ENCODE measurements at regions not wholly inside any gene's neighbourhood (a gene's known extent, or its start where the extent isn't known, plus 50 kb on each side); places are given as distances from the start of the nearest gene placed in this dataset.
"Not testable (repeated sequence)": the region's sequence is repeated elsewhere in the genome, so short reads cannot be mapped to it uniquely, and the experiment has no call there.

GRCh38 chr12:25690996-25691864 is 138.1 kb upstream of the LMNTD1 start:
- H3K4me3 Mint-ChIP-seq, result no peak overlapping the region
- no peaks in the 10 kb centered on the region for H3K27me3 Mint-ChIP-seq (ENCODE audit: low read depth)
- no peak overlapping the region for H3K27ac Mint-ChIP-seq
- H3K4me1 Mint-ChIP-seq (ENCODE audit: low read depth), result no peaks in the 10 kb centered on the region
- DNase-seq (no peak), ATAC-seq (replicated peaks in 1 of 2) (no peak)
- no peaks in the 10 kb centered on the region for H3K36me3 Mint-ChIP-seq (ENCODE audit: insufficient read depth in 2 of 2)
- H3K9me3 Mint-ChIP-seq, result peaks cover 1 to 5% of the 10 kb centered on the region in 2 donors

- ATAC-seq (replicated peaks in 1 of 2) (no peak), DNase-seq (no peak)
- H3K4me3 Mint-ChIP-seq, result no peak overlapping the region
- H3K4me1 Mint-ChIP-seq (ENCODE audit: low read depth), result no peaks in the 10 kb centered on the region
- H3K36me3 Mint-ChIP-seq (ENCODE audit: insufficient read depth in 2 of 2), result no peaks in the 10 kb centered on the region
- no peak overlapping the region for H3K27ac Mint-ChIP-seq
- H3K9me3 Mint-ChIP-seq, result peaks cover 1 to 8% of the 10 kb centered on the region in 2 donors
- H3K27me3 Mint-ChIP-seq (ENCODE audit: low read depth), result no peaks in the 10 kb centered on the region
Observed at GRCh38 chr12:25691865-25692114, 138.7 kb upstream of the LMNTD1 start.

GRCh38 chr12:25692115-25693035 is 139.3 kb upstream of the LMNTD1 start:
- Mint-ChIP-seq H3K9me3 (peaks cover 0 to 4% of the 10 kb centered on the region in 2 donors), H3K36me3 (ENCODE audit: insufficient read depth in 2 of 2) (no peaks in the 10 kb centered on the region), H3K27me3 (ENCODE audit: low read depth) (no peaks in the 10 kb centered on the region), H3K4me1 (ENCODE audit: low read depth) (no peaks in the 10 kb centered on the region), H3K4me3 (no peak overlapping the region), H3K27ac (no peak overlapping the region)
- DNase-seq (no peak), ATAC-seq (replicated peaks in 1 of 2) (no peak)

- Mint-ChIP-seq H3K36me3 (ENCODE audit: insufficient read depth in 2 of 2) (no peaks in the 10 kb centered on the region), H3K27ac (no peak overlapping the region), H3K27me3 (ENCODE audit: low read depth) (no peaks in the 10 kb centered on the region), H3K9me3 (peaks cover 0 to 3% of the 10 kb centered on the region in 2 donors), H3K4me1 (ENCODE audit: low read depth) (no peaks in the 10 kb centered on the region), H3K4me3 (no peak overlapping the region)
- DNase-seq (no peak), ATAC-seq (replicated peaks in 1 of 2) (no peak)
Observed at GRCh38 chr12:25694072-25694471, 141.0 kb upstream of the LMNTD1 start.

GRCh38 chr12:25695574-25695973 is 142.5 kb upstream of the LMNTD1 start:
- Mint-ChIP-seq H3K36me3 (ENCODE audit: insufficient read depth in 2 of 2) (no peaks in the 10 kb centered on the region), H3K4me3 (no peak overlapping the region), H3K4me1 (ENCODE audit: low read depth) (no peaks in the 10 kb centered on the region)

GRCh38 chr12:25698772-25699171 is 145.7 kb upstream of the LMNTD1 start:
- H3K4me1 Mint-ChIP-seq (ENCODE audit: low read depth), result no peaks in the 10 kb centered on the region
- ATAC-seq (replicated peaks in 1 of 2), result no peak

More at GRCh38 chr12:25695574-25695973, 142.5 kb upstream of the LMNTD1 start:
- Mint-ChIP-seq H3K27ac (no peak overlapping the region), H3K27me3 (ENCODE audit: low read depth) (no peaks in the 10 kb centered on the region), H3K9me3 (peaks cover 0 to 3% of the 10 kb centered on the region in 2 donors)
- ATAC-seq (replicated peaks in 1 of 2) (no peak), DNase-seq (no peak)

GRCh38 chr12:25699454-25699853 is 146.4 kb upstream of the LMNTD1 start:
- Mint-ChIP-seq H3K9me3 (peaks cover 2 to 3% of the 10 kb centered on the region in 2 donors), H3K4me3 (no peak overlapping the region), H3K4me1 (ENCODE audit: low read depth) (no peaks in the 10 kb centered on the region), H3K27ac (no peak overlapping the region), H3K36me3 (ENCODE audit: insufficient read depth in 2 of 2) (no peaks in the 10 kb centered on the region), H3K27me3 (ENCODE audit: low read depth) (no peaks in the 10 kb centered on the region)
- DNase-seq (no peak), ATAC-seq (replicated peaks in 1 of 2) (no peak)

More at GRCh38 chr12:25698772-25699171, 145.7 kb upstream of the LMNTD1 start:
- Mint-ChIP-seq H3K9me3 (peaks cover 2 to 3% of the 10 kb centered on the region in 2 donors), H3K27ac (no peak overlapping the region), H3K36me3 (ENCODE audit: insufficient read depth in 2 of 2) (no peaks in the 10 kb centered on the region), H3K4me3 (no peak overlapping the region), H3K27me3 (ENCODE audit: low read depth) (no peaks in the 10 kb centered on the region)
- DNase-seq, result no peak

- Mint-ChIP-seq H3K36me3 (ENCODE audit: insufficient read depth in 2 of 2) (no peaks in the 10 kb centered on the region), H3K9me3 (peaks cover 2 to 3% of the 10 kb centered on the region in 2 donors), H3K27me3 (ENCODE audit: low read depth) (no peaks in the 10 kb centered on the region), H3K4me1 (ENCODE audit: low read depth) (no peaks in the 10 kb centered on the region), H3K27ac (no peak overlapping the region), H3K4me3 (no peak overlapping the region)
- ATAC-seq (replicated peaks in 1 of 2), result no peak
- DNase-seq, result no peak
Observed at GRCh38 chr12:25701290-25701689, 148.2 kb upstream of the LMNTD1 start.

- Mint-ChIP-seq H3K36me3 (ENCODE audit: insufficient read depth in 2 of 2) (peaks cover 0 to 2% of the 10 kb centered on the region in 2 donors), H3K27ac (no peak overlapping the region), H3K4me3 (no peak overlapping the region), H3K27me3 (ENCODE audit: low read depth) (no peaks in the 10 kb centered on the region), H3K9me3 (peaks cover 0 to 2% of the 10 kb centered on the region in 2 donors), H3K4me1 (ENCODE audit: low read depth) (no peaks in the 10 kb centered on the region)
- ATAC-seq (replicated peaks in 1 of 2), result no peak
- no peak for DNase-seq
Observed at GRCh38 chr12:25702553-25702952, 149.5 kb upstream of the LMNTD1 start.

GRCh38 chr12:25705261-25705660 is 152.2 kb upstream of the LMNTD1 start:
- H3K4me3 Mint-ChIP-seq, result no peak overlapping the region
- ATAC-seq (replicated peaks in 1 of 2) (no peak), DNase-seq (no peak)
- no peaks in the 10 kb centered on the region for H3K27me3 Mint-ChIP-seq (ENCODE audit: low read depth)
- peaks cover 0 to 2% of the 10 kb centered on the region in 2 donors for H3K36me3 Mint-ChIP-seq (ENCODE audit: insufficient read depth in 2 of 2)
- H3K4me1 Mint-ChIP-seq (ENCODE audit: low read depth), result no peaks in the 10 kb centered on the region
- H3K27ac Mint-ChIP-seq, result no peak overlapping the region
- H3K9me3 Mint-ChIP-seq, result peaks cover 2 to 4% of the 10 kb centered on the region in 2 donors

- ATAC-seq (replicated peaks in 1 of 2); H3K27me3 Mint-ChIP-seq (ENCODE audit: low read depth); H3K9me3 Mint-ChIP-seq; H3K27ac Mint-ChIP-seq; H3K4me3 Mint-ChIP-seq; H3K36me3 Mint-ChIP-seq (ENCODE audit: insufficient read depth in 2 of 2); DNase-seq; H3K4me1 Mint-ChIP-seq (ENCODE audit: low read depth): not testable (repeated sequence)
Observed at GRCh38 chr12:25706646-25707045, 153.6 kb upstream of the LMNTD1 start.

- Mint-ChIP-seq H3K9me3 (peaks cover 2% of the 10 kb centered on the region in 2 donors), H3K27me3 (ENCODE audit: low read depth) (no peaks in the 10 kb centered on the region), H3K27ac (no peak overlapping the region), H3K4me3 (no peak overlapping the region), H3K4me1 (ENCODE audit: low read depth) (peaks cover 2% of the 10 kb centered on the region), H3K36me3 (ENCODE audit: insufficient read depth in 2 of 2) (peaks cover 0 to 2% of the 10 kb centered on the region in 2 donors)
- ATAC-seq (replicated peaks in 1 of 2) (no peak), DNase-seq (no peak)
Observed at GRCh38 chr12:25707056-25707455, 154.0 kb upstream of the LMNTD1 start.

GRCh38 chr12:25708661-25709060 is 155.6 kb upstream of the LMNTD1 start:
- ATAC-seq (replicated peaks in 1 of 2), result no peak
- DNase-seq, result no peak
- Mint-ChIP-seq H3K27ac (no peak overlapping the region), H3K4me1 (ENCODE audit: low read depth) (peaks cover 14% of the 10 kb centered on the region), H3K9me3 (peaks cover 2 to 3% of the 10 kb centered on the region in 2 donors), H3K4me3 (no peak overlapping the region), H3K36me3 (ENCODE audit: insufficient read depth in 2 of 2) (peaks cover 0 to 2% of the 10 kb centered on the region in 2 donors), H3K27me3 (ENCODE audit: low read depth) (no peaks in the 10 kb centered on the region)

All from activated T-cell treated with anti-CD3 and anti-CD28 coated beads, Interleukin-2, amount 50 U/mL, for 72 hours (primary cell).